H1 (cell line): ENCODE measurements at regions not wholly inside any gene's neighbourhood (a gene's known extent, or its start where the extent isn't known, plus 50 kb on each side); places are given as distances from the start of the nearest gene placed in this dataset.

Experiments
- BRCA1 ChIP-seq: IDR thresholded peaks from 2 replicates; pipeline ENCODE4 v1.6.1; 2012; ENCODE audit warnings: low read depth, low read length, improper control_type of control experiment
- CEBPB ChIP-seq: IDR thresholded peaks from 2 replicates; pipeline ENCODE4 v1.6.1; 2012; ENCODE audit warnings: low read depth, low read length
- CHD7 ChIP-seq: fragments of 300-600 bp; sonication (generic); IDR thresholded peaks from 2 replicates; pipeline ENCODE4 v1.7.1; 2012; ENCODE audit warnings: low read length, moderate library complexity, mild to moderate bottlenecking, inconsistent platforms; ENCODE audit not compliant: insufficient replicate concordance
- HDAC6 ChIP-seq: IDR thresholded peaks from one replicate; pipeline ENCODE4 v1.7.1; 2012; ENCODE audit warnings: low read depth, mild to moderate bottlenecking, inconsistent platforms, low read length, moderate library complexity
- MAX ChIP-seq: IDR thresholded peaks from 2 replicates; pipeline ENCODE4 v1.6.1; 2012; ENCODE audit warnings: inconsistent platforms
- NANOG ChIP-seq: IDR thresholded peaks from 2 replicates; pipeline ENCODE4 v1.6.1; 2011; ENCODE audit warnings: low read length, low read depth, mild to moderate bottlenecking, inconsistent platforms; ENCODE audit not compliant: insufficient read depth, poor library complexity, severe bottlenecking
- SIX5 ChIP-seq: IDR thresholded peaks from 2 replicates; pipeline ENCODE4 v1.6.1; 2011; ENCODE audit warnings: mild to moderate bottlenecking, low read depth, low read length
- TAF7 ChIP-seq: optimal IDR thresholded peaks from 2 replicates; pipeline ENCODE3; 2011; ENCODE audit warnings: low read depth, mild to moderate bottlenecking, inconsistent platforms, low read length, moderate library complexity, borderline replicate concordance

DNA sequence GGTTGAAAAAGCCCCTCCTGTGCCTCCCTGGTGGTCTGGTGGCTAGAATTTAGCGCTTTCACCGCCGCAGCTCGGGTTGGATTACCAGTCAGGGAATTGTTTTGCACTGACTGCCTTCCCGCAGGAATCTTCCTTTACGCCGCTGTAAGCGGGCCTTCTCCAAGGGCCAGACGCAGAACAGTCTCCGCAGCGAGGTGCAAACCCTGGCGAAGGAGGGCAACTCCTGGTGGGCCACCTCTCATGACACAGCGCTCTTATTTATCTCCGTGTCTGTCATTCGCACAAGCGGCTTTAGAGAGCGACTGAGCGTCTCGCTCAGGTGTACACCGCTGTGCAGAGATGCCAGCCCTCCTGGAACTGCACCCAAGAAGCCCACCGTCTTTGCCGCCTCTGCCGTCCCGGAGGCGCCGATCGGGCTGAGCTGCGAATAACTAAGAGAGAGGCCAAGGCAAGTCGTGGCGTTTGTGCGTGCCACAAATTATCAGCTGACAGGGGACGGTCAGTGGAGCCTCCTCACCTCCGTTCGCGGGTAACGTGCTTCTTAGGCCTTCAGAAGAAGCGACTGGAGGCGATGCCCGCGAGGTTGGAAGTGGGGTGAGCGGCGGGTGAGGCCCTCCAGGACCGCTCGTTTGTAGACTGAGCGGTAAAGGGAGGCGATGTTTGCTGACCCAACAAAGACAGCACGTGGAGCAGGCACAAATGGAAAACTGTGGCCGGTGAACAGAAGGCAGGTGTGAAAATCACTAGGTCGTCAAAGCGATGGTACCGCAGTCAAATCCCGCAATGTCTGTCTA, 93.5 kb downstream of the PRKAB2 start (continued):
- TF ChIP-seq CHD7: no peak
- TF ChIP-seq HDAC6: no peak
- no peak for TF ChIP-seq CEBPB
- TF ChIP-seq TAF7: no peak
- TF ChIP-seq BRCA1: no peak
- TF ChIP-seq MAX: peak; percentile 60
- no peak for TF ChIP-seq NANOG
- TF ChIP-seq SIX5: no peak
